ENCODE measurements at regions not wholly inside any gene's neighbourhood (a gene's known extent, or its start where the extent isn't known, plus 50 kb on each side); places are given as distances from the start of the nearest gene placed in this dataset.
"Not testable (repeated sequence)": the region's sequence is repeated elsewhere in the genome, so short reads cannot be mapped to it uniquely, and the experiment has no call there.

- DNase-seq (ENCODE audit: low read depth) = no peak
Measured at GRCh38 chr11:69219991-69220390, 64.3 kb downstream of the SMIM38 start.

- no peak for DNase-seq (ENCODE audit: low read depth)
Measured at GRCh38 chr11:69220561-69221051, 64.9 kb downstream of the SMIM38 start.

GRCh38 chr11:69221086-69221485 lies 65.4 kb downstream of the SMIM38 start:
- DNase-seq (ENCODE audit: low read depth) = no peak

GRCh38 chr11:69221636-69222035 lies 65.9 kb downstream of the SMIM38 start:
- DNase-seq (ENCODE audit: low read depth) = not testable (repeated sequence)

- DNase-seq (ENCODE audit: low read depth) = no peak
Measured at GRCh38 chr11:69227271-69227670, 66.7 kb upstream of the MYEOV start.

- no peak for DNase-seq (ENCODE audit: low read depth)
Measured at GRCh38 chr11:69229511-69229910, 64.4 kb upstream of the MYEOV start.

- no peak for DNase-seq (ENCODE audit: low read depth)
Measured at GRCh38 chr11:69230856-69231425, 63.0 kb upstream of the MYEOV start.

GRCh38 chr11:69231466-69232018 lies 62.4 kb upstream of the MYEOV start:
- no peak for DNase-seq (ENCODE audit: low read depth)

GRCh38 chr11:69232821-69233743 lies 60.9 kb upstream of the MYEOV start:
- DNase-seq (ENCODE audit: low read depth) = no peak

- no peak for DNase-seq (ENCODE audit: low read depth)
Measured at GRCh38 chr11:69233744-69234570, 60.0 kb upstream of the MYEOV start.

- DNase-seq (ENCODE audit: low read depth) = no peak
Measured at GRCh38 chr11:69234740-69235710, 58.9 kb upstream of the MYEOV start.

- no peak for DNase-seq (ENCODE audit: low read depth)
Measured at GRCh38 chr11:69238573-69239351, 55.2 kb upstream of the MYEOV start.

- no peak for DNase-seq (ENCODE audit: low read depth)
Measured at GRCh38 chr11:69239641-69240040, 54.3 kb upstream of the MYEOV start.

- DNase-seq (ENCODE audit: low read depth) = no peak
Measured at GRCh38 chr11:69240332-69241074, 53.5 kb upstream of the MYEOV start.

- no peak for DNase-seq (ENCODE audit: low read depth)
Measured at GRCh38 chr11:69241075-69241740, 52.7 kb upstream of the MYEOV start.

- DNase-seq (ENCODE audit: low read depth) = no peak
Measured at GRCh38 chr11:69241844-69242243, 52.1 kb upstream of the MYEOV start.

- DNase-seq (ENCODE audit: low read depth) = no peak
Measured at GRCh38 chr11:69242266-69242920, 51.6 kb upstream of the MYEOV start.

- no peak for DNase-seq (ENCODE audit: low read depth)
Measured at GRCh38 chr11:69243496-69244200, 50.3 kb upstream of the MYEOV start.
